ENCODE measurements at regions not wholly inside any gene's neighbourhood (a gene's known extent, or its start where the extent isn't known, plus 50 kb on each side); places are given as distances from the start of the nearest gene placed in this dataset.
"Not testable (repeated sequence)": the region's sequence is repeated elsewhere in the genome, so short reads cannot be mapped to it uniquely, and the experiment has no call there.

DNA sequence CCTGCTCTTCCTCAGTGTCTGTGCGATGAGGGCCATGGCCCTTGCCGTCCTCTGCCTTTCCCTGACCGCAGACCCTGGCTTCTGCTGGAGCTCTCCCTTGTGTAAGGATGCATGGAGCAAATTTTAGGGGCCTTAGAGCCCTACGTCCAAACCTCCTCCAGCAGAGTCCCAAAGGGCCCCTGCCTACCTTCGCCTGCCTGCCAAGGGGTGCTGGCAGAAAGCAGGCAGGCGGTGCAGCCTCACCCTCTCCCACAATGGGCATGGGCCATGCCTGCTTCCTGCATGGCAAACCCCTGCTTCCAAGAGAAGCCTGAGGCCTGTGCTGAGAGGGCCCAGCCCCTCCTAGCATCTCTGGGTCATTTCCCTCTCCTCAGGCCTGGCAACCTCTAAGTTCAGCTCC is 71.3 kb upstream of the FGF3 start:
- H3K9me3 Mint-ChIP-seq = no peaks in the 10 kb centered on the region
- H3K4me1 Mint-ChIP-seq (ENCODE audit: low read depth) = no peaks in the 10 kb centered on the region
- no peak overlapping the region for H3K27ac Mint-ChIP-seq
- peaks cover 16% of the 10 kb centered on the region for H3K27me3 Mint-ChIP-seq (ENCODE audit: low read depth)
- no peaks in the 10 kb centered on the region for H3K36me3 Mint-ChIP-seq (ENCODE audit: low read depth)
- no peak overlapping the region for H3K4me3 Mint-ChIP-seq (ENCODE audit: low read depth)
- DNase-seq (ENCODE audit: low spot score) = no peak
- intact Hi-C loops (cut with micrococcal nuclease) = loop anchor here (5.0 kb wide), 1 partner anchor 188 kb away; the partner anchor contains the start of gene FGF19

DNA sequence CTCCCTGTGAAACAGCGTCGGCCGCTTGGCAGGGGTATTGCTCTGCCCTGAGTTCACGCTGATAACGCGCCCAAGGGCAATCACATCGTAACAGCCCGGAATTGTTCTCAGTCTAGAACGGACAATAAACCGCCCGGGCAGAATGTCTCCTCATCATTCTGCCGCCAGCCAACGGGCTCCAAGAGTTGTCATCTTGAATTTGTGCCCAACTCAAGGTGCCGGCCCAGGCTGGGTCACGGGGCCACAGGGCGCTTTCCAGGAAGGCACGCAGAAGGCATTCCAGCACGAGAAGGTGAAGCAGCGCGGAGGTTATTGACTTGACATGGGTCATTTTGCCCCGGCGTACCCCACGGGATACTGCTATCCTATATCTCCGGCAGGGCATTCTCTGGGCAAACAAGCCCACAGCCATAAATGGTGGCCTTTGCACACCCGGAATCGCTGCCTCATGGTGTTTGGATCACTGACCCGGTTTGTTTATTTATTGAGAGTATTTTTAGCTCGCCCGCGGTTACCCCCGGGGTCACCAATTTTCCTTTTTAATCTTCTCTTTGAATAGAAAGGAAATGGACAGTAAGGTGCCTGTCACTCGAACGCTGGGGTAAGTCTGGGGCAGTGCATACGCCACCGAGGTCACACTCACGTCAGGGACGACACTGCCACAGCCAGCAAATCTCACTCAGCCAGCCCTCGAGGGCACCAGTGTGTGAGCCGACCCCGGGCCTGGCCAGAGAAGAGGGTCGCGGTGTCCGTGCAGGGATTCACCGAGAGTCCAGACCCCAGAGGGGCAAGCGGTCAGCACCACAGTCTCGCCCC is 72.4 kb upstream of the FGF3 start:
- Mint-ChIP-seq H3K4me1 (ENCODE audit: low read depth) (no peaks in the 10 kb centered on the region), H3K4me3 (ENCODE audit: low read depth) (no peak overlapping the region), H3K27me3 (ENCODE audit: low read depth) (peaks cover 16% of the 10 kb centered on the region), H3K27ac (no peak overlapping the region), H3K36me3 (ENCODE audit: low read depth) (no peaks in the 10 kb centered on the region), H3K9me3 (no peaks in the 10 kb centered on the region)
- no peak for DNase-seq (ENCODE audit: low spot score)
- intact Hi-C loops (cut with micrococcal nuclease) = loop anchor here (5.0 kb wide), 1 partner anchor 189 kb away; the partner anchor contains the start of gene FGF19

GRCh38 chr11:69892237-69892985 is 73.2 kb upstream of the FGF3 start:
- no peaks in the 10 kb centered on the region for H3K36me3 Mint-ChIP-seq (ENCODE audit: low read depth)
- no peak for DNase-seq (ENCODE audit: low spot score)
- peaks cover 16% of the 10 kb centered on the region for H3K27me3 Mint-ChIP-seq (ENCODE audit: low read depth)
- no peak overlapping the region for H3K4me3 Mint-ChIP-seq (ENCODE audit: low read depth)
- intact Hi-C loops (cut with micrococcal nuclease) = loop anchor here (5.0 kb wide), 1 partner anchor 190 kb away; the partner anchor contains the start of gene FGF19
- no peak overlapping the region for H3K27ac Mint-ChIP-seq
- H3K9me3 Mint-ChIP-seq = no peaks in the 10 kb centered on the region
- no peaks in the 10 kb centered on the region for H3K4me1 Mint-ChIP-seq (ENCODE audit: low read depth)

DNA sequence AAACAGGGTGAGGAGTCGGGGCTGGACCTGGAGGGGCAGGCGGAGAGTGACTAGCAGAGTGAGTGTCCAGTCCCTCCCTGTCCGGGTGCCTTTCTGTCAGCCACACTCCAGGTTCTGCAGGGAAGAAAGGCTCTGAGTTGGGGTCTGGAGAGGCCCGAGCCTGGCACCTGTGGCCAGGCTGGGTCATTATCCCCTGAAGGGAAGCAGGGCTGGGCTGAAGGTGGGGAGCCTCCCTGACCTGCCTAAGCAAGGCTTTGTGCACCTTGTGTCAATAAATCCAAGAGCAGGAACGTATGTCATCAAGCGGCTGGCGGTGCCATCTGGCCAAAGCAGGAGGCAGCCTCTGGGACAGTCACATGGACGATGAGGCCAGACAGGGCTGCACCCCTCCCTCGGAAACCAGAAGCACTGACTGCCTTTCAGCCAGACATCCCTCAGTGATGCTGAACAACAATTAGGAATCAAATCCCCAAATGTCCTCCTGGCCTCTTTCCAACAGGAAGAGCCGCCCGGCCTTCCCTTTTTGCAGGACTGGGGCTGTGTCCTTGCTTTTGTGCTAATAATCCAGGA is 73.9 kb upstream of the FGF3 start:
- H3K9me3 Mint-ChIP-seq = no peaks in the 10 kb centered on the region
- H3K4me1 Mint-ChIP-seq (ENCODE audit: low read depth) = no peaks in the 10 kb centered on the region
- intact Hi-C loops (cut with micrococcal nuclease) = loop anchor here (5.0 kb wide), 1 partner anchor 191 kb away; the partner anchor contains the start of gene FGF19
- H3K36me3 Mint-ChIP-seq (ENCODE audit: low read depth) = no peaks in the 10 kb centered on the region
- no peak overlapping the region for H3K4me3 Mint-ChIP-seq (ENCODE audit: low read depth)
- no peak overlapping the region for H3K27ac Mint-ChIP-seq
- peaks cover 16% of the 10 kb centered on the region for H3K27me3 Mint-ChIP-seq (ENCODE audit: low read depth)
- DNase-seq (ENCODE audit: low spot score) = no peak

DNA sequence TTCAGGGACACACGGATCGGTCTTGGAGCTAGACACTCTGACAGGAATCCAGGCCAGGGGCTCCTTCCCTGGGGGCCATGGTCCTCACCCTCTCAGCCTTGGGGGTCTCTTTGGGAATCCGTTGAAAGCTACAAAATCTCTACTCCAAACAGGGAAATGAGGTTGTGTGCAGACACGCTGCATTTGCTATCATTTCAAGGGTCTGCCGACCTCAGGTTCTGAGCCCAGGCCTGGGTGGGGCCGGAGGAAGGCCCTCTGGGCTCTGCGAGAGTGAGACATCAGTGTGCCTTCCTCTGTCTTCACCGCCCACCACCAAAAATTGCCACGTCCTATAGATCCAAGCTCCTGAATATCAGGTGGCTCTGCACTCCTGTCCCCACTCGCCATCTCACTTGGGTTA is 74.4 kb upstream of the FGF3 start:
- DNase-seq (ENCODE audit: low spot score) = no peak
- Mint-ChIP-seq H3K27me3 (ENCODE audit: low read depth) (peaks cover 16% of the 10 kb centered on the region), H3K4me1 (ENCODE audit: low read depth) (no peaks in the 10 kb centered on the region), H3K9me3 (no peaks in the 10 kb centered on the region), H3K36me3 (ENCODE audit: low read depth) (no peaks in the 10 kb centered on the region), H3K27ac (no peak overlapping the region), H3K4me3 (ENCODE audit: low read depth) (no peak overlapping the region)
- intact Hi-C loops (cut with micrococcal nuclease) = loop anchor here (5.0 kb wide), 1 partner anchor 191 kb away; the partner anchor contains the start of gene FGF19

DNA sequence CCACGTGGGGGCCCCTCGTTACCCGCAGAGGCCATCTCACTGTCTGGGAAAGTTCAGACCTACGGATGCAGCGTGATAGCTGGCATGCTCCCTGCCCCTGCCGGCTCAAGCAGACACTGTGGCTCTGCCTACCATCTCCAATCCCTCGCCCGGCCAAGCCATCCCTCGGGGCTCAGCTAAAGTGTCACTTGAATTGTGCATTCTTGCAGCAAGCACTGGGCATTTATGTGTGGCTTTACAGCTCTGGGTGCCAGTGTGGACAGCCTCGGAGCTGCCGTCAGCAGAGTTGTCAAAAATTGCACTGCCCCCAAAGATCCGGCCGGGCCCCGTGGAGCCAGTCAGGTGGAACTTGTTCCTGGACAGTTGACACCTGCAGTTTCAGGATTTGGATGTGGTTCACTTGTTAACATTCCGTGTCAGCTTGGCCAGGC is 75.0 kb upstream of the FGF3 start:
- Mint-ChIP-seq H3K4me1 (ENCODE audit: low read depth) (no peaks in the 10 kb centered on the region), H3K9me3 (no peaks in the 10 kb centered on the region), H3K27me3 (ENCODE audit: low read depth) (peaks cover 16% of the 10 kb centered on the region), H3K36me3 (ENCODE audit: low read depth) (no peaks in the 10 kb centered on the region), H3K27ac (no peak overlapping the region), H3K4me3 (ENCODE audit: low read depth) (no peak overlapping the region)
- DNase-seq (ENCODE audit: low spot score) = no peak
- intact Hi-C loops (cut with micrococcal nuclease) = loop anchor here (5.0 kb wide), 1 partner anchor 192 kb away; the partner anchor contains the start of gene FGF19

DNA sequence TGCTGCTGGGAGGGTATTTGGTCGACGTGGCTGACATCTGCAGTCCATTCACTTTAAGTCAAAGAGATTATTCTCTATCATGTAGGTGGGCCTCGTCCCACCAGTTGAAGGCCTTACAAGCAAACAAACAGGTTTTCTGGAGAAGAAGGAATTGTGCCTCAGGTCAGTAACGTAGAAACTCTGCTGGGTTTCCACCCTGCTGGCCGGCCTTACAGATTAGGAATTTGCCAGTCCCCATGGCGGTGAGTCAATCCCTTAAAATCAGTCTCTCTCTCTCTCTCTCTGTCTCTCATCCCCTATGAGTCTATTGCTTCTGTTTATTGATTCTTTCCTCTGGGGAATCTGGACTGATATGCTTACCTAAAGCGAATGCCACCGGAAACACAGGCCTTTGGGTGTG is 75.4 kb upstream of the FGF3 start:
- no peak overlapping the region for H3K27ac Mint-ChIP-seq
- intact Hi-C loops (cut with micrococcal nuclease) = loop anchor here (5.0 kb wide), 1 partner anchor 192 kb away; the partner anchor contains the start of gene FGF19
- H3K4me3 Mint-ChIP-seq (ENCODE audit: low read depth) = no peak overlapping the region
- no peak for DNase-seq (ENCODE audit: low spot score)
- no peaks in the 10 kb centered on the region for H3K36me3 Mint-ChIP-seq (ENCODE audit: low read depth)
- H3K9me3 Mint-ChIP-seq = no peaks in the 10 kb centered on the region
- H3K27me3 Mint-ChIP-seq (ENCODE audit: low read depth) = peaks cover 14% of the 10 kb centered on the region
- H3K4me1 Mint-ChIP-seq (ENCODE audit: low read depth) = no peaks in the 10 kb centered on the region

- Mint-ChIP-seq H3K36me3 (ENCODE audit: low read depth) (no peaks in the 10 kb centered on the region), H3K4me3 (ENCODE audit: low read depth) (no peak overlapping the region), H3K27me3 (ENCODE audit: low read depth) (peaks cover 6% of the 10 kb centered on the region), H3K4me1 (ENCODE audit: low read depth) (no peaks in the 10 kb centered on the region), H3K9me3 (no peaks in the 10 kb centered on the region), H3K27ac (no peak overlapping the region)
- no peak for DNase-seq (ENCODE audit: low spot score)
- intact Hi-C loops (cut with micrococcal nuclease) = no loop called here
Measured at GRCh38 chr11:69896250-69896649, 77.0 kb upstream of the FGF3 start.

GRCh38 chr11:69898123-69898522 is 78.9 kb upstream of the FGF3 start:
- no peaks in the 10 kb centered on the region for H3K9me3 Mint-ChIP-seq
- no peaks in the 10 kb centered on the region for H3K36me3 Mint-ChIP-seq (ENCODE audit: low read depth)
- no peak overlapping the region for H3K4me3 Mint-ChIP-seq (ENCODE audit: low read depth)
- H3K4me1 Mint-ChIP-seq (ENCODE audit: low read depth) = no peaks in the 10 kb centered on the region
- H3K27me3 Mint-ChIP-seq (ENCODE audit: low read depth) = no peaks in the 10 kb centered on the region
- no peak overlapping the region for H3K27ac Mint-ChIP-seq
- intact Hi-C loops (cut with micrococcal nuclease) = no loop called here
- DNase-seq (ENCODE audit: low spot score) = no peak

- Mint-ChIP-seq H3K27me3 (ENCODE audit: low read depth) (no peaks in the 10 kb centered on the region), H3K4me1 (ENCODE audit: low read depth) (no peaks in the 10 kb centered on the region), H3K9me3 (no peaks in the 10 kb centered on the region), H3K36me3 (ENCODE audit: low read depth) (no peaks in the 10 kb centered on the region), H3K4me3 (ENCODE audit: low read depth) (no peak overlapping the region), H3K27ac (no peak overlapping the region)
- intact Hi-C loops (cut with micrococcal nuclease) = no loop called here
- no peak for DNase-seq (ENCODE audit: low spot score)
Measured at GRCh38 chr11:69899957-69900821, 81.0 kb upstream of the FGF3 start.

GRCh38 chr11:69900822-69901302 is 81.6 kb upstream of the FGF3 start:
- H3K9me3 Mint-ChIP-seq; intact Hi-C loops (cut with micrococcal nuclease); H3K27me3 Mint-ChIP-seq (ENCODE audit: low read depth); H3K4me1 Mint-ChIP-seq (ENCODE audit: low read depth); DNase-seq (ENCODE audit: low spot score); H3K36me3 Mint-ChIP-seq (ENCODE audit: low read depth); H3K4me3 Mint-ChIP-seq (ENCODE audit: low read depth); H3K27ac Mint-ChIP-seq: not testable (repeated sequence)

DNA sequence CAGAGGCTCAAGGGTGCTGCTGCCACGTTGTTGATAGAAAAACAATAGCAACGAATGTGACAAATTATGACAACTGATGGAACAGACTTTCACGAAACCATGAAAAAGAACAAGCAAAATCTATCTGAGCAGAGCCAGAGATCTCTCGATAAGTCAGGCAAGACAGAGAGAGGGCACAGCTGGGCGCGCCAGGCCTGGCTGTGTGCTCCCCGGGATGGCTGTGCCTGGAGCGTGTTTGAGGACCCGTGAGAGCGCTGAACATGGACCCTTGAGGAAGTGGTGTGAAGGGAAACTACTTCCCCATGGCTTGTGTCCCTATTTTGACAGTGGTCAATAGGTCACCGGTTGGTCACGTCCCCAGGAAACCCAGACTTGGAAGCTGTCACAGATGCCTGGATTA is 83.1 kb upstream of the FGF3 start:
- H3K36me3 Mint-ChIP-seq (ENCODE audit: low read depth) = no peaks in the 10 kb centered on the region
- no peak overlapping the region for H3K27ac Mint-ChIP-seq
- H3K4me3 Mint-ChIP-seq (ENCODE audit: low read depth) = no peak overlapping the region
- intact Hi-C loops (cut with micrococcal nuclease) = no loop called here
- no peaks in the 10 kb centered on the region for H3K9me3 Mint-ChIP-seq
- no peak for DNase-seq (ENCODE audit: low spot score)
- H3K27me3 Mint-ChIP-seq (ENCODE audit: low read depth) = no peaks in the 10 kb centered on the region
- H3K4me1 Mint-ChIP-seq (ENCODE audit: low read depth) = no peaks in the 10 kb centered on the region
